NCI-H2107 treated with DMSO at 0.1 percent for 48 hours (cell line): ENCODE measurements at regions not wholly inside any gene's neighbourhood (a gene's known extent, or its start where the extent isn't known, plus 50 kb on each side); places are given as distances from the start of the nearest gene placed in this dataset.
"Not testable (repeated sequence)": the region's sequence is repeated elsewhere in the genome, so short reads cannot be mapped to it uniquely, and the experiment has no call there.

Source experiments
- DNase-seq: peaks from one replicate; lab custom pipeline; 2025; ENCODE audit not compliant: unreplicated experiment; lab: John Stamatoyannopoulos, UW

DNA sequence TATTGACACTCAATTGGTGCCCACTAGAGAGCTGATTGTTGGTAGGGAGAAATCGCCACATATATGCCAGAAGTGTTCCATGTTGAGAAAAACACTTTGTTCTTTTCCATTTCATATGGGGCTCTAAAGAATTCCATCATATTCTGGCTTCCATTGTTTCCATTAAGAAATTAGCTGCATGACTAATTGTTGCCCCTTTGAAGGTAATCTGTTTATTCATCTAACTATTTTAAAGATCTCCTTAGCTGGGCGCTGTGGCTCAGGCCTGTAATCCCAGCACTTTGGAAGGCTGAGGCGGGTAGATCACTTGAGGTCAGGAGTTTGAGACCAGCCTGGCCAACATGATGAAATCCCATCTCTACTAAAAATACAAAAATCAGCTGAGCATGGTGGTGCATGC, 109.9 kb downstream of the MRPL14 start:
- not testable (repeated sequence) for DNase-seq

DNA sequence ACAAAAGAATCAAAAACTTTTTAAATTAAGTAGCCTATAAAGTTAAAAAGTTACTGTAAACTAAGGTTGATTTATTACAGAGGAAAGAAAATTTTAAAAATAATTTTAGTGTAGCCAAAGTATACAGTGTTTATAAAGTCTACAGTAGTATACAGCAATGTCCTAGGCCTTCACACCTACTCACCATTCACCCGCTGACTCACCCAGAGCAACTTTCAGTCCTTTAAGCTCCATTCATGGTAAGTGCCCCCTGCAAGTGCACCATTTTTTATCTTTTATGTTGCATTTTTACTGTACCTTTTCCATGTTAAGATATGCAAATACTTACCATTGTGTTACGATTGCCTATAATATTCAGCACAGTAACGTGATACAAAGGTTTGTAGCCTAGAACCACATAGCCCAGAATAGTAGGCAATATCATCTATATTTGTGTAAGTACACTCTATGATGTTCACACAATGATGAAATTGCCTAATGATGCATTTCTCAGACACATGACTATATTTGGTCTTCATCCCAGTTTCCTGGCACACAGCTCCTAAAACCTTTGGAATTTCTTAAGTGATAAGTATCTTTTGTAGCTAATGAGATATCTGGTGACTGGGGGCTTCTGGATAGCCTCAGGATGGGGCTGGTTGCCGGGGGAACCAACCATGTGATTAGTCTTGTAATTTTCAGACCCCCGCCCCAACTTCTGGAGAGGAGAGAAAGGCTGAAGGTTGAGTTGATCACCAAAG, 111.0 kb downstream of the MRPL14 start:
- no peak for DNase-seq

DNA sequence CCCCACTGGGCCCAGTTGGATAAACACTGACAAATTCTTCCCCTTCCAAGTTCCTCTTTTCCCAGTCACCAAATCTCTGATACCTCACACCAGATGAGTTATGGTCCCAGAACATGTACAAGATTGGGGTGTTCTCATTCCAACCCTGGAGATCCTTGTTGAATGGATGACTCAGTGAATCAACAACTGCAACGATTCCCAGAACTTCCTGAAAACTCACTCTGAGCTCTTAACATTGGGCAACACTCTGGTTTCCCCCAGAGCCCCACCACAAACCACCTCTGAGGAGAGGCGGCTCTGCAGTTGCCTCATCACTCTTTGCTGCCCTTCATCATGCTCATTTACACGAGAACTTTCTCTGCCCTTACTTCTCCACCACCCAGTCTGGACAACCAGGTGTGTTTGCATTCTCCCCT, 115.2 kb downstream of the MRPL14 start:
- DNase-seq, result no peak

DNA sequence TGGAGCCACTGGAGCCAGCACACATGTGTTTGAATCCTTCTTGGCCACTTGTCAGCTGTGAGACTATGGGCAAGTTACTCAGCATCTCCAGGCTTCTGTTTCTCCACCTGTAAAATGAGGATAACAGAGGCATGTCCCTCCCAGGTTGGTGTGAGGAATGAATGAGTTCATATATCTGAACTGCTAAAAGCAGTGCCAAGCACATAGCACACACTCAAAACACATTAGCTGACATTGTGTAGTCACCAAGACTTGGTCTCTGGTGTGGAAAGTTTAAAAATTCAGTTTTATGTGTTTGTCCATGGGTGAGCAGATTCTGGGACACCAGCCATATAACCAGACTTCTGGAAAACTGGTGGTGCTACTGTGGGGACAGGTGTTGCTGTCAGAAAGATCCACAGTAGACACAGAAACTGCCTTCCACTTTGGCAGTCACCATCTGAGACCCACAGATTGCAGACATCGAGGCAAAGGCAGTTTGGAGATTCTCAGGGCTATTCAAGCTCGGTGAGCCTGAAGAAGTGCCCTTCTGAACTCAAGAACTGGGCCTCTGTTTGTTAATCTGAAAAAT, 115.8 kb downstream of the MRPL14 start:
- no peak for DNase-seq

DNA sequence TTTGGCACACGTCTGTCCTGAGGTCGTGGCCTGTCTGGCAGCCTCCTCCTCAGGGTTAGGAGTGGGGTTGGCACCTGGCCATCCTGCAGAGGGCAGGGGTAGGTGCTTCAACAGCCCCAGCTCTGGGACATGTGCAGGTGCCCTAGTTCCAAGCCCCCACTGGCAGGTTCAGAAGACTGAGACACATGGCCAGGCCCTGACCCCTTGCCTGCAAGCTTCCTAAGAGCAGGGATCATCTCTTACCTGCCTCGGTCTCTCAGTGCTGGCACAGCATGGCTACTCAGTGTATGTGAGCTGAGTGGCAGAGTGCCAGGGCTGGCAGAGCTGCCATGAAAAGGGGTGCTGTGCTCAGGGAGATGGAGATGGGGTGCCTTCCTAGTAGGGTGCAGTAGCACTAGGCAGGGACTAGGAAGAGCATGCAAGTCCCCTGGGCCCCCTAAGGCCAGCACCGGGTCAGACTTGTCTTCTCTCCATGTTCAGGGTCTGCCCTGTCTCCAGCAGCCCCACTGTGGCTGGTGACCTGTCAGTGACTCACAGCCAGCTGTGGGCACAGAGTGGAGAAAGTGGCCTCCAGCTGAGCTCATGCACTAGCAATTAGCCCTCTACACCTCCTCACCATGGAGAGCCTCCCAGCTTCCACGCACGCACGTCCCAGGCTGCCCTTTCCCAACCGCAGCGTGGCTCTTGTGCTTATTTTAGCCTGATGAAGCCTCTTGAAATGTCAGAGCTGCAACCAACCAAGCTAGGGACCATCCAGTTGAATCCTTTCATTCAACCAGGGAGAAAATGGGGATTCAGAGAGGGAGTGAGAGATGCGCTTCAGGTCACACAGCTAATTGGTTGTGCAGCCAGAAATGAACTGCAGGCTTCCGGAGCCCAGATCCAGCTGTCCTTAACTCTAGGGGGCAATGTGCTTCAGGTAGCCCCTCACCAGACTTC, 116.6 kb downstream of the MRPL14 start:
- DNase-seq, result no peak

DNA sequence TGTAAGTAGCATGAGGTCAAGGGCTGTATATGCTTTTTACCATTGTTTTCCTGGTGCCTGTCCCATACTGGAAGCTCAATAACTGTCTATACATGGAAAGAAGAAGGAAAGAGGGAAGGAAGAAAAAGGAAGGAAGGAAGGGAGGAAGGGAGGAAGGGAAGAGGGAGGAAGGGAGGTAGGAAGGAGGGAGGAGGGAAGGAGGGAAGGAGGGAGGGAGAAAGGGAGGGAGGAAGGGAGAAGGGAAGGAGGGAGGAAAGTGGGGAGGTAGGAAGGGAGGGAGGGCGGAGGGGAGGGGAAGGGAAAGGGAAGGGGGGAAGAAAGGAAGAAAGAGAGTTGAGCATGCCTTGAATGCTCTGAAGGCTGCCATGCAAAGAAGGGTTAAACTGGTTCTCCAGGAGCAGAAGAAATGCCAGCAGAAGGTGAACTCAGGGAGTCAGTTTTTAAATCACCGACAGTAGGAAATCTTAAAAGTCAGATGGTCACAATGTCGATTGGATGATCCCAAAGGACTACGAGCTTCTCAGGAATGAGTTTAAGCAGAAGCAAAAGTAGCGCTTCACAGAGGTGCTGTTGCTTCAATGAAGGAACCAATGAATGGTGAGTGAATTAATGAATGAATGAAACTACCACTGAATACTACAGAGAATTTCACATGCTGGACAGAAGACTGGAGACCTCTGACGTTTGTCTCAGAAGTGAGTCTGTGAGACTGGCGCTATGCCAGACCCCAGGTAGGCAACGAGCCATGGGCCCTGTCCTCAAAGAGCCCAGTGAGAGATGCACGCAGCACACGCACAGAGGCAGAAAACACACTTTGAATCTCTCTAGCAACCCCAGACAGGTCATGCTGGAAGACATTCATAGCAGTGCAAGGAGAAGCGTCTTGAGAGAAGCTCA, 117.6 kb downstream of the MRPL14 start:
- no peak for DNase-seq

DNA sequence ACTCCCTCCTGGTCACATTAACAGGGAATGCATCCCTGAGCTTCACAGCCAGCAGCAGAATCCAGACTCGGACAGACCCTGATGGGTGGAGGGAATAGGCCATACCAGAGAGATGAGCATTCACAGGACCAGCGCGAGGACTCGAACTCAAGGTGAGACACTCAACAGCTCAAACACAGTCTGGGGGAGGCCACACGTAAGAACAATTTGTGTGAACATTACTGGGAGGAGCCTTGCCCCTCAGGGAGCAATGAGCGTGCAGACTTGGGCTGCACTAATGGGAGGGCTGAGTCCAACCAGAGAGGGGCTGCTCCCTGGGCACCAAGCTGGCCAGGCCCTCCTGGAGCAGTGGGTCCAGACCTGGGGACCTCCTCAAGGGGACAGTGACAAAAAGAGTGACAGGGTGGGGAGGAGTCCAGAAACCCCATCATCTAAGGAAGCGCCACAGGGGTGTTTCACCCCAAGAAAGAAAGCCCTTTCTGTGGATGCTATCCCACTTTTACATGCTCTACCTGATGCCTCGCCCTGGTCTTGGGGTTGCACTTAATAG, 118.4 kb downstream of the MRPL14 start:
- DNase-seq, result no peak

DNA sequence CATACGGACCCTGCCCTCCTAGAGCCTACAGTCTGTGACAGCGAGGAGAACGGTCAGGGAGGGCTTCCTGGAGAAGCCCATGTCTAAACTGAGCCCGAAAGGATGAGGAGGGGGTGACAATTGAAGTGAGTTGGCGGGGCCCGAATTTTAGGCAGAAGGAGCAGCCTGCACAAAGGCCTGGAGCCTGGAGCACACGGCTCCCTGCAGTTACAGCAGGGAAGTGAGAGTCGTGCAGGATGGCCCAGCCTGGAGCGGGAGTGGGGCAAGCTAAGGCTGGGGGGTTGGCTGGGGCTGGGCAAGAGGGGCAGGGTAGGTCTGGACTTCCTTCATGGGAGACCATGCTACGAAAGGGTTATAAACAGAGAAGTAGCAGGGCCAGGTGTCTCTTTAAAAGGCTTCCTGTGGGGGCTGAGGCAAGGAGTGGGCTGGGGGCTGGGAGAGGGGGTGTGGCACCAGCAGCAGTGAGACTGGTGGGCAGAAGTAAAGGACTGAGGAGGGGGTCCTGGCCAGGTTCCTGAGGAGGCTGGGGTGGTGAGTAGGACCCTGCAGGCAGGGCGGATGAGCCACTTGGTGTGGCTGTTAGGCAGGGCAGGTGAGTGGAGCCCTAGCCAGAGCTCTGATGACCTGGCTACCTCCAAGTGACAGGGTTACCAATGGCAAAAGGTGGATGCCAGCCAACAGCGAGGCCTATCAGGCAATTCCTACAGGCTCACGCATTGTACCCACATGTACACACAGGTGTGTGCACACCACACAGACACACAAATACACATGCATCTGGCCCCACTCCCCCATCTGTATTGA, 119.2 kb downstream of the MRPL14 start:
- DNase-seq, result no peak

DNA sequence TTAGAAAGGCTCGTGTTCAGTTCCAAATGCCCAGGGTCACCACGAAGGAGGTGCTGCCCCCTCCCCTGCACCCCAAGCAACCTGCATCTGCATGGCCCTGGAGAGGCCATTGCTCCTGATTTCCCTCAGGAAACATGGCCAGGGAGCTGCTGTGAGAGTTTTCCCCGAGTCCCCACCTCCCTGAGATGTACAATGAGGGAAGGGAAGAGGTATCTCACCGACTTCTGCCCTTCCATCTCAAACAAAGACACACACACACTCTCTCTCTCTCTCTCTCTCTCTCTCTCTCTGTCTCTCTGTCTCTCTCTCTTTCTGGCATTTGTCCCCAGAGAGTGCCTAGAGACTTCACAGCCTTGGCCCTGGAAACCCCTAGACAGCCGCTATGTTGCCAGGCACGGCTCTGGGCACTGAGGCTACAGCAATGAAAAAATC, 120.4 kb downstream of the MRPL14 start:
- no peak for DNase-seq

DNA sequence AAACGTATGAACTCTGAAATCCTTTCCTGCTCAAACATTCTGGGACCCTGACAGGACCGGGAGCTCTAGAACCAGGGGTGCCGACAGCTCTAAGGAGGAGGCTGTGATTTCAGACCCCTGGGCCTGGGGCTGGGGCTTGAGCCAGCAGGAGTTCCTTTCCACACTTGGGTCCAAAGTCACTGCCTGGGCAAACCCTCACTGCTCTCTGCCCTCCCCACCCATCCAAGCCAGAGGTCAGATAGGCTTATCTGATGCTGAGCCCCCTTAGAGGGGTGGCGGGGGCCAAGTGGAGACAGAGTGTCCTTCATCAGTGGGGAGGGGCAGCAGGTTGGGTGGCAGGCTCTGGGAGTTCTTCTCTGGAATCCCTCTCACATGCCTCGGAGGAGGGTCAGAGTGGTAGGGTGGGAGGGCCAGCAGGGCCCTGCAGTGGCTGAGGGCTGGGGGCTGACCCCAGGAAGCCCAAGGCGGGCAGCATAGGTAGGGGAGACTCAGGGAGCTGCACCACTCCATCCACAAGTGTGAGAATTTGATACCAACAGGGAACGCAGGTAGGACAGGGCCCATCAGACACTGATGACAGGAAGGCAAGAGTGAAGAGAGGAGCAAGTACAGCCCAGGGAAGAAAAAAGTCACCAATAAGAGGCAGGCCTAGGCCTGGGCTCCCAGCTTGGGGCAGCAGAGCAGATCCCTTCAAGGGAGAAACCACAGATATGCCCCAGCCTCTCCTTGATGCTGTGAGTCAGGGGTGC, 121.0 kb downstream of the MRPL14 start:
- no peak for DNase-seq

DNA sequence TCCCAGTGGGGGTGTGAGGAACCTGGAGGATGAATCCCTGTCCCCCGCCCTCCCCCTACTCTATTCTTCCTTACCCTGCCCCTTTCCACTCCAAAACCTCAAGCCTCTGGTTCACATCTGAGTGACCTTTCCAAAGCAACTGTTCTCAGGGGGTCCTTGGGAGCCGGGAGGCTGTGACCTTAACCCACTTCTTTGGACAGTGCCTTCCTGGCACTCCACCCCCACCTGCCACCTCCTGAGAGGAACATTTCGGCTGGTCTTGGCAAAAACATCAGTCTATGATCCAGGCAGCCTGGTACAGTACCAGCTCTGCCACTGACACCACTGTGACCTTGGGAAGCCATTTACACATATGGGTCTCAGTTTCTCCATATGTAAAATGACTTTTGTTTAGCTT, 121.7 kb downstream of the MRPL14 start:
- no peak for DNase-seq

DNA sequence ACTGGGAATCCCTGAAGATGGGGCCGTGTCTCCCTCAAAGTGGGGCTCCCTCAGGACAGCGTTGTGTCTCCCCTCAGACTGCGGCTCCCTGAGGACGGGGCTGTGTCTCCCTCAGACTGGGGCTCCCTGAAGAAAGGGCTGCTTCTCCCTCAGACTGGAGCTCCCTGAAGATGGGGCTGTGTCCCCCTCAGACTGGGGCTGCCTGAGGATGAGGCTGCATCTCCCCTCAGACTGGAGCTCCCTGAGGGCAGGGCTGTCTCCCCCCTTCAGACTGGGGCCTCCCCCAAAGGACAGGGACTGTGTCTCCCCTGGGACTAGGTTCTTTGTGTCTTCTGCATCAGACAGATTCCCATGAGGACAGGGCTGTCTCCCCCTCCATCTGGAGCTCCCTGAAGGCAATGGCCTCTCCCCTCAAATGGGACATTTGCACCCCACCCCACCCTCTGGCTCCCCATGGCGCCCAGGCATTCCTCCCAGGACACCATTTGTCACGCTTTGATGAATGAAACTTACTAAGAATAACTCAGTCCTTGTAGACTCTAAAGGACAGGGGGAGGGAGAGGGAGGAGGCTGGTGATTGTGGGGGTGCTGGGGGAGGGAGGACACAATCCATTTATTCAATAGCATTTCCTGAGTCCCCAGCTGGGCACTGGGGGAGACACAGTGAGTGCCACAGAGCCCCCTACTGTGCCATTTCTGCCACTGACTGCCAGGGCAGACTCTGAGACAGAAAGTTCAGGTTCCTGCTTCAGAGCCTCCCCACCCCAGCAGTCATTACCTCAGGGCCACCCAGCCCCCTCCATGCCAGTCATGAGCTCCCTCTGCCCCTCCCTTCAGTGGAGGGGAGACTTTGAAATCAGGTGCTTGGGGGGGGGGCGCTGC, 122.4 kb downstream of the MRPL14 start:
- DNase-seq, result no peak

DNA sequence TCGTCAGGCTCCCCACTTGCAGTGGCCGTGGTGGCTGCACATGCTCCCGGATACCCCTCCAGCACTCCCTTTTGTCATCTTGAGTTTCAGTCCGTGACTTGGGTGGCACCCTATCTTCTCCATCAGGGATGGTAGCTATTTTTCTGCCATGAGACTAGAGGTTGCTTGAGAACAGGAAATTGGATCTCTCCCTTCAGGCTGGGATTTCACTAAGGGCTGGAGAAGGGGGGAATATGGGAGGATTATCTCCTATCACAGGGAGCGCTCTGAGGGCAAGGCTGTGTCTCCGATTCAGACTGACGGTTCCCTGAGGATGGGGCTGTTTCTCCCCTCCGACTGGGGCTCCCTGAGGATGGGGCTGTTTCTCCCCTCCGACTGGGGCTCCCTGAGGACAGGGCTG, 123.1 kb downstream of the MRPL14 start:
- DNase-seq, result no peak

DNA sequence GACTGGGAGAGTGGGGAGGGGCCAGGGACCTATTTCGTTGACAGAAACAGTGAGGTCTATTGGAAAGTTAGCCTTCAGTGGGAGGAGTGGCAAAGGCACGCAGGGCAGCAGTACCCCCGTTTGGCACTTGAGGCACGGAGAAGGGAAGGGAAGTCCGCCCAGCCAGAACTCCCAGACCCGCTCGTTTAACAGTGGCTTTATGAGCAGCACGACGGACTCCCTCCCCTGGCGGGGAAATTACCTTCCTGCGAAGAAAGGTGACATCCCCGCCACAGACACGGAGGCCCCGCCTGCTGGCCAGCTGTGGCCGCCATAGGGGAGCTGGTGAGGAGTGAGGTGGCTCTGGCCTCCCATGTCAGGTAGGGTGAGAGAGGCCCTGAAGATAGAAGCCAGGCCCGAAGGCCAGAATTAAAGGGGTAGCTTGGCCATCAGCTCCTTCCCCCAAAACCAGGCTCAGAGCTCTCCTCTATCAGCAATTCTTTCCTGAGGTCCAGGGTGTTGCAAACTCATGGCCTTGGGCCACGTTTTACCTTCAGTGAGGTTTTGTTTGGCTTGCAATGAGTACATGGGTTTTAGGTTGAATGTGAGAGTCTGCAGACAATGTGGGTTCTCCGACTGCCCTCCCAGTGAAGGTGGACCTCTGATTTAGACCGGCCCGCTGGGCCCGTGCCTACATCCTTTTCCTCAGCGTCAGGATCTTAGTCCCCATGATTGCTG, 123.7 kb downstream of the MRPL14 start:
- no peak for DNase-seq

DNA sequence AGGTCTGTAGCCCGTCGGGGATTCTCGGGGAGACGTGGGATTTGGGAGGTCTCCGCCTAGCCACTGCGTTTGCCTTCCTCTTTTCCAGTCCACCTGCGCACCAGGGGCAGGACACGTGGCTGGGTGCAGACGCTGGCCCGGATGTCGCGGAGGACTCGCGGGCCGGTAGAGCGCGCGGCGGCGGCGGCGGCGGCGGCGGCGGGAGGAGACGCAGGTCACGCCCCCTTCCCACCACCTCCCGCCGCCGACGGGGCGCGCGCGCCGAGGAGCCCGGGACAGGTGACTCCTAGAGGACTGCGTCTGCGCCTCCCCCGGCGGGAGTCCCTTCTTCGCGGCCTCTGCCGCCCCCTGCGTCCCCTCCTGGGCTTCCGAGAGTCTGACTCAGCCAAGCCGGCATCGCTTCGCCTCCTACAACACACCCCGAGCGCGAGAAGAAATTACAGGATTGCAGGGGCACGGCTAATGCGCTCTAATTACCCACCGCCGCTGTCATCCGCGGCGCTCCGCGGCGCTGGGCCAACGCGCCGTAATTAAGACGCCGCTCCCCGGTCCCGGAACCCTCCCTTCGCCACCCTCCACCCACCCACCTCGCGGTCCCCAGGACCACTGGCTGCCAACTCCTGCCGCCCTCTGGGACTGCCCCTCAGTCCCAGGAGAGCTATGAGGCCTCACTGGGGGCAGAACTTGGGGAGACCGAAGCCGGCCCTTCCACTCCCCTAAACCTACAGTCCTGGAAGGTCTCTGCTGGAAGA, 124.5 kb downstream of the MRPL14 start:
- no peak for DNase-seq

DNA sequence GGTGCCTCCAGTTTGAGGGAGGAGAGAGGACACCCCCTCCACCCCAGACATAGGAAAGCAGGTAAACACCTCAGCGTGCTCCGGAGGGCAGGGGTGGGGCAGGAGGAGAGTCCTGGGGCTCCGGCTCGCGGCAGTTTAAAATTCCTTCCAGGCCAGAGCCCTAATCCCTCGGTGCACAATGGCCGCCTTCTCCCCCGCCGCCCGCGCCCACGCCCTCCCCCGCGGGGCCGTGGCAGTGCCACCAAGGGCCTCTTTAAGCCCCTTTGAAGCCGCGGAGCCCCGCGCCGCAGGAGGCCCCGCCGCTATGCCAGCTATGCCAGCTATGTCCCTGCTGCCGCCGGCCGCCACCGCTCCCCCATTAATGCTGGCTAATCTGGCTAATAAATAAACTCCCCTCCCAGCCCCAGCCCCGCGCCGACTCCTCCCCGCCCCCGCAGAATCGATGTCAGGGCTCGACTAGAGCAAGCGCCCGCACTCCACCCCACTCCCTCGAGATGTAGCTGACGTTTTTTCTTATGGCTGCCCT, 125.1 kb downstream of the MRPL14 start:
- DNase-seq, result no peak
